Hepatocyte (in vitro differentiated cells): ENCODE measurements at regions not wholly inside any gene's neighbourhood (a gene's known extent, or its start where the extent isn't known, plus 50 kb on each side); places are given as distances from the start of the nearest gene placed in this dataset.

Experiments
- DNase-seq: peaks from one replicate; pipeline ENCODE4 v3.0.0-alpha.2; 2016; ENCODE audit warnings: low spot score
- H2AFZ ChIP-seq: fragments of 200-600 bp; sonication (generic); 2 replicates; pipeline ENCODE4 v1.6.0; 2016; ENCODE audit warnings: antibody characterized with exemption, mild to moderate bottlenecking
- H3K27ac ChIP-seq: fragments of 200-600 bp; sonication (generic); 2 replicates; pipeline ENCODE4 v1.5.1; 2016; ENCODE audit warnings: mild to moderate bottlenecking
- H3K27me3 ChIP-seq: fragments of 200-600 bp; sonication (generic); 2 replicates; pipeline ENCODE4 v1.6.1; 2016
- H3K36me3 ChIP-seq: fragments of 200-600 bp; sonication (generic); replicated peaks from 2 replicates; pipeline ENCODE4 v1.5.1; 2016; ENCODE audit warnings: low read depth; ENCODE audit not compliant: insufficient read depth
- H3K4me1 ChIP-seq: fragments of 200-600 bp; sonication (generic); 2 replicates; pipeline ENCODE4 v1.5.1; 2016; ENCODE audit warnings: mild to moderate bottlenecking, moderate library complexity; ENCODE audit not compliant: insufficient read depth
- H3K4me2 ChIP-seq: fragments of 200-600 bp; sonication (generic); 2 replicates; pipeline ENCODE4 v1.6.0; 2016
- H3K4me3 ChIP-seq: fragments of 200-600 bp; sonication (generic); 2 replicates; pipeline ENCODE4 v1.5.1; 2016; ENCODE audit warnings: mild to moderate bottlenecking
- H3K79me2 ChIP-seq: fragments of 200-600 bp; sonication (generic); 2 replicates; pipeline ENCODE4 v1.6.0; 2017; ENCODE audit warnings: mild to moderate bottlenecking
- H3K9me2 ChIP-seq: fragments of 200-600 bp; sonication (generic); replicated peaks from 2 replicates; pipeline ENCODE4 v1.6.0; 2017; ENCODE audit warnings: mild to moderate bottlenecking; ENCODE audit not compliant: insufficient read depth
- H3K9me3 ChIP-seq: fragments of 200-600 bp; sonication (generic); 2 replicates; pipeline ENCODE4 v1.5.1; 2016; ENCODE audit warnings: low read depth, mild to moderate bottlenecking
- H4K20me1 ChIP-seq: fragments of 200-600 bp; sonication (generic); 2 replicates; pipeline ENCODE4 v1.6.0; 2016; ENCODE audit warnings: mild to moderate bottlenecking; ENCODE audit not compliant: insufficient read depth, poor library complexity, severe bottlenecking
- EZH2 ChIP-seq: fragments of 200-600 bp; sonication (generic); IDR thresholded peaks from 2 replicates; pipeline ENCODE4 v1.6.1; 2016; ENCODE audit warnings: antibody characterized with exemption, mild to moderate bottlenecking, borderline replicate concordance
- EZH2phosphoT487 ChIP-seq: fragments of 200-600 bp; sonication (generic); IDR thresholded peaks from one replicate; pipeline ENCODE4 v1.6.1; 2018; ENCODE audit warnings: antibody characterized with exemption, mild to moderate bottlenecking, low read depth, moderate library complexity; ENCODE audit not compliant: unreplicated experiment, severe bottlenecking
- WGBS: methylation state at CpG from one replicate; pipeline ENCODE4 v1.1.6; 2016; ENCODE audit warnings: low lambda C conversion rate; ENCODE audit errors: missing lambda C conversion rate; 5-methylcytosine and 5-hydroxymethylcytosine counted together
- TF ChIP-seq, protein P1 (sequence below): fragments of 200-600 bp; sonication (generic); IDR thresholded peaks from 2 replicates; pipeline ENCODE4 v1.5.1; 2016; ENCODE audit warnings: antibody characterized with exemption, mild to moderate bottlenecking; ENCODE audit not compliant: poor library complexity

- H3K27me3 ChIP-seq = no peaks in the 10 kb centered on the region
- H3K4me3 ChIP-seq = no peak overlapping the region
- H2AFZ ChIP-seq = no peak overlapping the region
- WGBS = 91% methylated on average over 5 of the region's 5 CpGs
- no peaks in the 10 kb centered on the region for H3K79me2 ChIP-seq
- H3K27ac ChIP-seq = no peak overlapping the region
- no peaks in the 10 kb centered on the region for H4K20me1 ChIP-seq
- peaks cover 6% of the 10 kb centered on the region for H3K4me1 ChIP-seq
- no peaks in the 10 kb centered on the region for H3K36me3 ChIP-seq
- no peaks in the 10 kb centered on the region for H3K9me2 ChIP-seq
- no peak for DNase-seq
- TF ChIP-seq, protein P1, sequence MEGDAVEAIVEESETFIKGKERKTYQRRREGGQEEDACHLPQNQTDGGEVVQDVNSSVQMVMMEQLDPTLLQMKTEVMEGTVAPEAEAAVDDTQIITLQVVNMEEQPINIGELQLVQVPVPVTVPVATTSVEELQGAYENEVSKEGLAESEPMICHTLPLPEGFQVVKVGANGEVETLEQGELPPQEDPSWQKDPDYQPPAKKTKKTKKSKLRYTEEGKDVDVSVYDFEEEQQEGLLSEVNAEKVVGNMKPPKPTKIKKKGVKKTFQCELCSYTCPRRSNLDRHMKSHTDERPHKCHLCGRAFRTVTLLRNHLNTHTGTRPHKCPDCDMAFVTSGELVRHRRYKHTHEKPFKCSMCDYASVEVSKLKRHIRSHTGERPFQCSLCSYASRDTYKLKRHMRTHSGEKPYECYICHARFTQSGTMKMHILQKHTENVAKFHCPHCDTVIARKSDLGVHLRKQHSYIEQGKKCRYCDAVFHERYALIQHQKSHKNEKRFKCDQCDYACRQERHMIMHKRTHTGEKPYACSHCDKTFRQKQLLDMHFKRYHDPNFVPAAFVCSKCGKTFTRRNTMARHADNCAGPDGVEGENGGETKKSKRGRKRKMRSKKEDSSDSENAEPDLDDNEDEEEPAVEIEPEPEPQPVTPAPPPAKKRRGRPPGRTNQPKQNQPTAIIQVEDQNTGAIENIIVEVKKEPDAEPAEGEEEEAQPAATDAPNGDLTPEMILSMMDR = no peak
- TF ChIP-seq EZH2phosphoT487 (no peak), EZH2 (no peak)
- H3K4me2 ChIP-seq = no peak overlapping the region
- H3K9me3 ChIP-seq = no peaks in the 10 kb centered on the region
Measured at GRCh38 chr15:46278062-46278461, 643.2 kb downstream of the SQOR start.

DNA sequence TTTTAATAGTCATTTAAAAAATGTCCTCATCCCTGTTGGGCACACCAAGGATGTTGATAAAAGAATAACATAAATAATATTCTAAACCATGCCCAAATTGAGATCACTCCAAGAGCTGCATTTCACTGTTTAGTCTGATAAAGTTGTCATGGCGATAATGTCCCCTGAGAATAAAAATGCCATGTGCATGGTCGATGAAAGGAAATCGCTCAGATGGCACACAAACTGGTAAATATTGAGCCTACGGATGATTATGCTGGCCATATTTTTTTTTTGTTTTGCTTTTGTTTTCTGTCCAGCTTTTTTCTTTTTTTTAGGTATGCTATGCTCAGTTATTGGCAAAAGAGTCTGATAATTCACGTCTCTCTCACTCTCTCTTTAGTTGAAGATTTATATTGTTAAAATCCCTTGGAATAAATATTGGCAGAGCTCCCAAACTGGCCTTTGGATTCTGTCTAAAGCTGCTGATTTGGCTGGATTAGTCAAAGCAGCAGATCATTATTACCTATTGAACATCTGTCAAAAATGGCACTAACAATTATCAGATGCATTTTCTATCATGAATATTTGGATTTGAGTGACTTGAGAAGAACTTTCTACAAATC lies 643.8 kb downstream of the SQOR start:
- Histone ChIP-seq H2AFZ (no peak overlapping the region), H3K4me3 (no peak overlapping the region), H3K4me2 (no peak overlapping the region), H3K4me1 (peaks cover 6% of the 10 kb centered on the region), H3K27ac (no peak overlapping the region), H4K20me1 (no peaks in the 10 kb centered on the region), H3K9me3 (no peaks in the 10 kb centered on the region), H3K9me2 (no peaks in the 10 kb centered on the region), H3K79me2 (no peaks in the 10 kb centered on the region), H3K27me3 (no peaks in the 10 kb centered on the region), H3K36me3 (no peaks in the 10 kb centered on the region)
- DNase-seq = no peak
- 76% methylated on average over 5 of the region's 5 CpGs for WGBS
- TF ChIP-seq EZH2 (no peak), EZH2phosphoT487 (no peak)
- TF ChIP-seq, protein P1 = no peak

DNA sequence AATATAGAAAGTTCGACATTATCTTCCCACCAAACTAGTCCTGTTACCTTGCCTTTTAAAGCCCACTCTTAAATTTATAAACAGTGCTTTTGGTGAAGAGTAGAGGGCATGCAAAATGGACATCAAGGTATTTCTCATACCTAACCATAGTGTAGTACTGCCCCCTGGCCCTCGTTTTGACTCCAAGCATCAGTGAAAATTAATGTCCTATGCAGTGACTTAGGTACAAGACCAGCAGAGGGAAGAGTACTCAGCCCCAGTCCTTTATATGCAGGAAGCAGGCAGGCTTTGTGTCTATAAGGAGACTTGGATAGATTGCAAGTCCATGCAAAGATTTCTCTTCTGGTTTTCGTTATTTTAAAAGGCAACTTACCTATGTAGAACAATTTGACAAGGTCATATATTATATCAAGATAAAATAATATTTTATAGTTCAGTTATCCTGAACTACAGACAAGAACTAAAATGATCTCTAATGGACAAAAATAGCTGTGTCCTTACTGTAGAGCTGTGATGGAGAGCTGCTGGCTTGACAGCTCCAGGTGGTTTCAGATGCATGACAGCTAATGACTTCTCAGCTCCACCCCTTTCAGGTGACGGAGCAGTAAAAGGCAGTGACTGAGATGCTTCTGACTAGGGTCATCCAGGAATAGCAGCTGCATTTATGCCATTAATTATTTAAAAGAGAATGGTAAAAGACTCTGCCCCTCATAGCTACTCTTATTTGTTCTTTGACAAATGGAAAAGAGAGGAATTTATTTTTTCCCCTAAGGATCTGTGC lies 646.1 kb downstream of the SQOR start:
- Histone ChIP-seq H4K20me1 (no peaks in the 10 kb centered on the region), H3K27ac (no peak overlapping the region), H3K27me3 (no peaks in the 10 kb centered on the region), H3K9me2 (no peaks in the 10 kb centered on the region), H3K4me1 (peaks cover 6% of the 10 kb centered on the region), H3K4me2 (no peak overlapping the region), H3K4me3 (no peak overlapping the region), H3K9me3 (no peaks in the 10 kb centered on the region), H3K79me2 (no peaks in the 10 kb centered on the region), H2AFZ (no peak overlapping the region), H3K36me3 (no peaks in the 10 kb centered on the region)
- no peak for TF ChIP-seq EZH2phosphoT487
- TF ChIP-seq, protein P1 = peak; percentile 31
- peak; percentile 28 for DNase-seq
- 61% methylated on average over 4 of the region's 4 CpGs for WGBS
